H9 (cell line): ENCODE measurements at regions not wholly inside any gene's neighbourhood (a gene's known extent, or its start where the extent isn't known, plus 50 kb on each side); places are given as distances from the start of the nearest gene placed in this dataset.

Experiments
- DNase-seq: peaks from one replicate; pipeline ENCODE4 v3.0.0-alpha.2; 2017
- H2AFZ ChIP-seq: one replicate; pipeline ENCODE4 v1.6.1; 2013; ENCODE audit warnings: mild to moderate bottlenecking, low read length, control low read depth, moderate library complexity
- H2AK5ac ChIP-seq: 2 replicates; pipeline ENCODE4 v1.6.1; 2013; ENCODE audit warnings: low read length, control low read depth, mixed read lengths; ENCODE audit not compliant: insufficient read length
- H2BK120ac ChIP-seq: one replicate; pipeline ENCODE4 v1.6.1; 2013; ENCODE audit warnings: low read depth, mild to moderate bottlenecking, low read length, control low read depth, inconsistent platforms; ENCODE audit not compliant: poor library complexity, severe bottlenecking
- H2BK12ac ChIP-seq: 2 replicates; pipeline ENCODE4 v1.6.1; 2013; ENCODE audit warnings: low read length, control low read depth, mixed read lengths, low read depth; ENCODE audit not compliant: insufficient read length
- H2BK15ac ChIP-seq: 2 replicates; pipeline ENCODE4 v1.6.1; 2013; ENCODE audit warnings: low read depth, low read length, control low read depth
- H2BK20ac ChIP-seq: one replicate; pipeline ENCODE4 v1.6.1; 2013; ENCODE audit warnings: low read depth, mild to moderate bottlenecking, low read length, control low read depth, inconsistent platforms; ENCODE audit not compliant: poor library complexity, severe bottlenecking
- H2BK5ac ChIP-seq: 2 replicates; pipeline ENCODE4 v1.6.1; 2013; ENCODE audit warnings: low read length, control low read depth, mixed read lengths; ENCODE audit not compliant: insufficient read length
- H3K14ac ChIP-seq: 2 replicates; pipeline ENCODE4 v1.6.1; 2013; ENCODE audit warnings: low read length, control low read depth; ENCODE audit not compliant: insufficient read depth
- H3K18ac ChIP-seq: 2 replicates; pipeline ENCODE4 v1.6.1; 2013; ENCODE audit warnings: low read depth, mild to moderate bottlenecking, mixed read lengths, low read length, control low read depth; ENCODE audit not compliant: insufficient read length
- H3K23ac ChIP-seq: 2 replicates; pipeline ENCODE4 v1.6.1; 2013; ENCODE audit warnings: low read length, control low read depth, mixed read lengths, low read depth; ENCODE audit not compliant: insufficient read length
- H3K23me2 ChIP-seq: 2 replicates; pipeline ENCODE4 v1.6.1; 2013; ENCODE audit warnings: low read depth, mild to moderate bottlenecking, mixed read lengths, low read length, control low read depth; ENCODE audit not compliant: insufficient read length, poor library complexity, severe bottlenecking
- H3K27ac ChIP-seq: 2 replicates; pipeline ENCODE4 v1.5.1; 2013; ENCODE audit warnings: low read length, control low read depth, mixed read lengths, low read depth; ENCODE audit not compliant: insufficient read length
- H3K27me3 ChIP-seq: 2 replicates; pipeline ENCODE4 v1.6.1; 2013; ENCODE audit warnings: low read length, control low read depth, inconsistent platforms; ENCODE audit not compliant: insufficient read depth
- H3K4ac ChIP-seq: 2 replicates; pipeline ENCODE4 v1.6.1; 2013; ENCODE audit warnings: low read depth, mild to moderate bottlenecking, control low read depth, inconsistent platforms, low read length, moderate library complexity
- H3K4me1 ChIP-seq: 2 replicates; pipeline ENCODE4 v1.6.1; 2013; ENCODE audit warnings: low read length, control low read depth, inconsistent platforms; ENCODE audit not compliant: insufficient read depth
- H3K4me2 ChIP-seq: 2 replicates; pipeline ENCODE4 v1.6.1; 2013; ENCODE audit warnings: low read length, control low read depth, mixed read lengths; ENCODE audit not compliant: insufficient read length, insufficient read depth
- H3K56ac ChIP-seq: 2 replicates; pipeline ENCODE4 v1.6.1; 2013; ENCODE audit warnings: low read depth, mild to moderate bottlenecking, mixed read lengths, low read length, control low read depth; ENCODE audit not compliant: insufficient read length
- H3K79me1 ChIP-seq: 2 replicates; pipeline ENCODE4 v1.6.1; 2013; ENCODE audit warnings: low read depth, mild to moderate bottlenecking, moderate library complexity, low read length, control low read depth, inconsistent platforms; ENCODE audit not compliant: insufficient read depth, poor library complexity, severe bottlenecking
- H3K79me2 ChIP-seq: 2 replicates; pipeline ENCODE4 v1.6.1; 2013; ENCODE audit warnings: low read length, control low read depth, inconsistent platforms; ENCODE audit not compliant: insufficient read depth
- H3K9ac ChIP-seq: 2 replicates; pipeline ENCODE4 v1.6.1; 2013; ENCODE audit warnings: low read length, control low read depth, mixed read lengths; ENCODE audit not compliant: insufficient read length; ENCODE audit errors: extremely low read depth
- H3K9me3 ChIP-seq: one replicate; pipeline ENCODE4 v1.6.1; 2013; ENCODE audit warnings: low read depth, low read length, inconsistent platforms; ENCODE audit not compliant: control insufficient read depth
- H3T11ph ChIP-seq: one replicate; pipeline ENCODE4 v1.6.1; 2013; ENCODE audit warnings: mild to moderate bottlenecking, low read length, control low read depth, inconsistent platforms
- H4K20me1 ChIP-seq: one replicate; pipeline ENCODE4 v1.6.1; 2013; ENCODE audit not compliant: control insufficient read depth, insufficient read length, insufficient read depth
- H4K5ac ChIP-seq: 2 replicates; pipeline ENCODE4 v1.6.1; 2013; ENCODE audit warnings: low read depth, mild to moderate bottlenecking, mixed read lengths, low read length, control low read depth; ENCODE audit not compliant: insufficient read length
- H4K8ac ChIP-seq: replicated peaks from 2 replicates; pipeline ENCODE4 v1.6.1; 2013; ENCODE audit warnings: low read length, control low read depth, mixed read lengths, low read depth; ENCODE audit not compliant: insufficient read length
- H4K91ac ChIP-seq: 2 replicates; pipeline ENCODE4 v1.6.1; 2013; ENCODE audit warnings: low read depth, mild to moderate bottlenecking, moderate library complexity, mixed read lengths, low read length, control low read depth; ENCODE audit not compliant: insufficient read length
- H3K27ac Mint-ChIP-seq, 3 experiments: 2 replicates in 2 of 3; 3 replicates in 1 of 3; pipeline ENCODE4 v1.8.0; 2020 to 2021; ENCODE audit warnings: mixed read lengths in 3 of 3, mild to moderate bottlenecking in 1 of 3, moderate library complexity in 1 of 3
- H3K27me3 Mint-ChIP-seq: 2 replicates; pipeline ENCODE4 v1.8.0; 2021; ENCODE audit warnings: low read depth, mild to moderate bottlenecking, moderate library complexity, mixed read lengths
- H3K36me3 Mint-ChIP-seq, 3 experiments: 2 replicates in 2 of 3; 3 replicates in 1 of 3; pipeline ENCODE4 v1.8.0; 2020 to 2021; ENCODE audit warnings: low read depth in 3 of 3, mixed read lengths in 3 of 3; ENCODE audit not compliant: insufficient read depth in 1 of 3
- H3K4me1 Mint-ChIP-seq, 2 experiments: 2 replicates each; pipeline ENCODE4 v1.8.0; 2020; ENCODE audit warnings: mixed read lengths in 2 of 2
- H3K4me3 Mint-ChIP-seq, 2 experiments: 2 replicates in 1 of 2; 3 replicates in 1 of 2; pipeline ENCODE4 v1.8.0; 2020 to 2021; ENCODE audit warnings: mild to moderate bottlenecking in 2 of 2, mixed read lengths in 2 of 2, moderate library complexity in 1 of 2
- H3K9me3 Mint-ChIP-seq, 2 experiments: 2 replicates in 1 of 2; 3 replicates in 1 of 2; pipeline ENCODE4 v1.8.0; 2020; ENCODE audit warnings: mild to moderate bottlenecking in 2 of 2, mixed read lengths in 2 of 2, moderate library complexity in 1 of 2
- CTCF ChIP-seq: fragments of 200-600 bp; sonication (generic); conservative IDR thresholded peaks from 3 replicates; pipeline ENCODE4 v1.8.0; 2021; ENCODE audit warnings: antibody characterized with exemption, mild to moderate bottlenecking
- WGBS: extraction: QIAGEN DNeasy Blood & Tissue Kit; methylation state at CpG from one replicate; pipeline ENCODE4 v1.1.7; 2013; ENCODE audit warnings: missing lambda C conversion rate, low lambda C conversion rate, mixed read lengths; ENCODE audit not compliant: insufficient read length; ENCODE audit errors: extremely low coverage; 5-methylcytosine and 5-hydroxymethylcytosine counted together

GRCh38 chr6:155509743-155510475, 54.3 kb upstream of the NOX3 start:
- Histone ChIP-seq H2BK12ac (no peak overlapping the region), H3K27ac (no peak overlapping the region), H2BK15ac (no peak overlapping the region), H3K18ac (no peak overlapping the region), H4K8ac (no peak overlapping the region), H3K9me3 (no peaks in the 10 kb centered on the region), H3K79me1 (no peaks in the 10 kb centered on the region), H3K14ac (no peak overlapping the region), H3T11ph (no peak overlapping the region), H4K91ac (no peak overlapping the region), H2BK5ac (no peak overlapping the region), H3K4me2 (no peak overlapping the region), H3K4me1 (no peaks in the 10 kb centered on the region), H3K79me2 (no peaks in the 10 kb centered on the region), H3K4ac (no peak overlapping the region), H4K20me1 (no peaks in the 10 kb centered on the region), H3K9ac (no peak overlapping the region), H3K27me3 (no peaks in the 10 kb centered on the region), H2BK120ac (no peak overlapping the region), H2BK20ac (no peak overlapping the region), H2AK5ac (no peak overlapping the region), H4K5ac (no peak overlapping the region), H2AFZ (no peak overlapping the region), H3K23me2 (no peaks in the 10 kb centered on the region), H3K56ac (no peak overlapping the region), H3K23ac (no peak overlapping the region)
- DNase-seq, result no peak
- Mint-ChIP-seq H3K9me3 (peaks cover 3 to 6% of the 10 kb centered on the region in 2 experiments; a peak in 4 of 5 replicates), H3K4me3 (no peak overlapping the region), H3K27me3 (no peaks in the 10 kb centered on the region; the same call in 1 of the 2 replicates), H3K4me1 (no peaks in the 10 kb centered on the region), H3K36me3 (peaks cover 2 to 7% (median 2%) of the 10 kb centered on the region in 3 experiments; a peak in 5 of 7 replicates), H3K27ac (no peak overlapping the region)
- TF ChIP-seq CTCF, result no peak
- WGBS, result no CpG with 5 or more reads among the region's 2 CpGs
